ENCODE measurements at regions not wholly inside any gene's neighbourhood (a gene's known extent, or its start where the extent isn't known, plus 50 kb on each side); places are given as distances from the start of the nearest gene placed in this dataset.

GRCh38 chr11:109747839-109748238 lies 325.8 kb downstream of the C11orf87 start:
- DNase-seq (ENCODE audit: low read depth in 2 of 2): no peak

GRCh38 chr11:109749476-109749875 lies 327.5 kb downstream of the C11orf87 start:
- DNase-seq (ENCODE audit: low read depth in 2 of 2): no peak

- DNase-seq (ENCODE audit: low read depth in 2 of 2): no peak
Observed at GRCh38 chr11:109750964-109751363, 329.0 kb downstream of the C11orf87 start.

- DNase-seq (ENCODE audit: low read depth in 2 of 2): no peak
Observed at GRCh38 chr11:109752212-109752825, 330.3 kb downstream of the C11orf87 start.

- DNase-seq (ENCODE audit: low read depth in 2 of 2): no peak
Observed at GRCh38 chr11:109756521-109756920, 334.5 kb downstream of the C11orf87 start.

- no peak for DNase-seq (ENCODE audit: low read depth in 2 of 2)
Observed at GRCh38 chr11:109756951-109757350, 335.0 kb downstream of the C11orf87 start.

- DNase-seq (ENCODE audit: low read depth in 2 of 2): no peak
Observed at GRCh38 chr11:109762546-109762945, 330.6 kb upstream of the ZC3H12C start.

- DNase-seq (ENCODE audit: low read depth in 2 of 2): no peak
Observed at GRCh38 chr11:109765709-109766311, 327.4 kb upstream of the ZC3H12C start.

GRCh38 chr11:109769858-109770257 lies 323.3 kb upstream of the ZC3H12C start:
- DNase-seq (ENCODE audit: low read depth in 2 of 2): no peak

GRCh38 chr11:109770323-109770722 lies 322.9 kb upstream of the ZC3H12C start:
- DNase-seq (ENCODE audit: low read depth in 2 of 2): no peak

- no peak for DNase-seq (ENCODE audit: low read depth in 2 of 2)
Observed at GRCh38 chr11:109772892-109773291, 320.3 kb upstream of the ZC3H12C start.

- DNase-seq (ENCODE audit: low read depth in 2 of 2): no peak
Observed at GRCh38 chr11:109775686-109776085, 317.5 kb upstream of the ZC3H12C start.

GRCh38 chr11:109783014-109783413 lies 310.2 kb upstream of the ZC3H12C start:
- DNase-seq (ENCODE audit: low read depth in 2 of 2): no peak

GRCh38 chr11:109783840-109784239 lies 309.4 kb upstream of the ZC3H12C start:
- DNase-seq (ENCODE audit: low read depth in 2 of 2): no peak

GRCh38 chr11:109784536-109784935 lies 308.7 kb upstream of the ZC3H12C start:
- DNase-seq (ENCODE audit: low read depth in 2 of 2): no peak

GRCh38 chr11:109785198-109785597 lies 308.0 kb upstream of the ZC3H12C start:
- DNase-seq (ENCODE audit: low read depth in 2 of 2): no peak

GRCh38 chr11:109785714-109786113 lies 307.5 kb upstream of the ZC3H12C start:
- no peak for DNase-seq (ENCODE audit: low read depth in 2 of 2)

GRCh38 chr11:109788948-109789490 lies 304.2 kb upstream of the ZC3H12C start:
- no peak for DNase-seq (ENCODE audit: low read depth in 2 of 2)

- DNase-seq (ENCODE audit: low read depth in 2 of 2): no peak
Observed at GRCh38 chr11:109789901-109790300, 303.3 kb upstream of the ZC3H12C start.

GRCh38 chr11:109791337-109791736 lies 301.9 kb upstream of the ZC3H12C start:
- DNase-seq (ENCODE audit: low read depth in 2 of 2): no peak

GRCh38 chr11:109794501-109794900 lies 298.7 kb upstream of the ZC3H12C start:
- DNase-seq (ENCODE audit: low read depth in 2 of 2): no peak

- DNase-seq (ENCODE audit: low read depth in 2 of 2): no peak
Observed at GRCh38 chr11:109795234-109795633, 298.0 kb upstream of the ZC3H12C start.

- no peak for DNase-seq (ENCODE audit: low read depth in 2 of 2)
Observed at GRCh38 chr11:109796253-109796652, 296.9 kb upstream of the ZC3H12C start.

- no peak for DNase-seq (ENCODE audit: low read depth in 2 of 2)
Observed at GRCh38 chr11:109798521-109798920, 294.7 kb upstream of the ZC3H12C start.
